ENCODE measurements at regions not wholly inside any gene's neighbourhood (a gene's known extent, or its start where the extent isn't known, plus 50 kb on each side); places are given as distances from the start of the nearest gene placed in this dataset.

- TF ChIP-seq, protein P1, sequence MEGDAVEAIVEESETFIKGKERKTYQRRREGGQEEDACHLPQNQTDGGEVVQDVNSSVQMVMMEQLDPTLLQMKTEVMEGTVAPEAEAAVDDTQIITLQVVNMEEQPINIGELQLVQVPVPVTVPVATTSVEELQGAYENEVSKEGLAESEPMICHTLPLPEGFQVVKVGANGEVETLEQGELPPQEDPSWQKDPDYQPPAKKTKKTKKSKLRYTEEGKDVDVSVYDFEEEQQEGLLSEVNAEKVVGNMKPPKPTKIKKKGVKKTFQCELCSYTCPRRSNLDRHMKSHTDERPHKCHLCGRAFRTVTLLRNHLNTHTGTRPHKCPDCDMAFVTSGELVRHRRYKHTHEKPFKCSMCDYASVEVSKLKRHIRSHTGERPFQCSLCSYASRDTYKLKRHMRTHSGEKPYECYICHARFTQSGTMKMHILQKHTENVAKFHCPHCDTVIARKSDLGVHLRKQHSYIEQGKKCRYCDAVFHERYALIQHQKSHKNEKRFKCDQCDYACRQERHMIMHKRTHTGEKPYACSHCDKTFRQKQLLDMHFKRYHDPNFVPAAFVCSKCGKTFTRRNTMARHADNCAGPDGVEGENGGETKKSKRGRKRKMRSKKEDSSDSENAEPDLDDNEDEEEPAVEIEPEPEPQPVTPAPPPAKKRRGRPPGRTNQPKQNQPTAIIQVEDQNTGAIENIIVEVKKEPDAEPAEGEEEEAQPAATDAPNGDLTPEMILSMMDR (IDR thresholded peaks at IDR 0.05; ENCODE audit: control extremely low read depth in 1 of 3, insufficient read depth in 1 of 3, low read depth in 1 of 3, low read length in 3 of 3): no peak
- TF ChIP-seq, protein P2, sequence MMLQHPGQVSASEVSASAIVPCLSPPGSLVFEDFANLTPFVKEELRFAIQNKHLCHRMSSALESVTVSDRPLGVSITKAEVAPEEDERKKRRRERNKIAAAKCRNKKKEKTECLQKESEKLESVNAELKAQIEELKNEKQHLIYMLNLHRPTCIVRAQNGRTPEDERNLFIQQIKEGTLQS (IDR thresholded peaks at IDR 0.05; ENCODE audit: insufficient read depth, low read depth, low read length): no peak
- TF ChIP-seq EZH2 (IDR thresholded peaks at IDR 0.05; ENCODE audit: low read depth, low read length, severe bottlenecking): no peak
- TF ChIP-seq HDAC6 (IDR thresholded peaks at IDR 0.05; ENCODE audit: low read depth, low read length): no peak
- no peak for TF ChIP-seq POLR2AphosphoS5 (IDR thresholded peaks at IDR 0.05; ENCODE audit: low read depth, low read length)
- TF ChIP-seq SP1 (IDR thresholded peaks at IDR 0.05; ENCODE audit: low read depth, low read length): no peak
- TF ChIP-seq CREB1 (IDR thresholded peaks at IDR 0.05): no peak
- no peak for TF ChIP-seq CBX8 (IDR thresholded peaks at IDR 0.05; ENCODE audit: borderline replicate concordance, low read depth, low read length)
- no peak for TF ChIP-seq EP300 (IDR thresholded peaks at IDR 0.05; ENCODE audit: borderline replicate concordance in 1 of 2, low read depth in 2 of 2, low read length in 2 of 2)
Observed at GRCh38 chr5:82355053-82355452, 76.9 kb upstream of the RPS23 start.

Data from H1 (cell line).